HUDEP-2 (cell line): ENCODE measurements at regions not wholly inside any gene's neighbourhood (a gene's known extent, or its start where the extent isn't known, plus 50 kb on each side); places are given as distances from the start of the nearest gene placed in this dataset.

Experiments
- DNase-seq, 76 experiments: peaks; one replicate each; lab custom pipeline; 2025; ENCODE audit not compliant: unreplicated experiment in 76 of 76; lab: John Stamatoyannopoulos, UW

- no peak for DNase-seq
These were observed 162.1 kb upstream of the SALL1 start for GRCh38 chr16:51313198-51313597.

DNA sequence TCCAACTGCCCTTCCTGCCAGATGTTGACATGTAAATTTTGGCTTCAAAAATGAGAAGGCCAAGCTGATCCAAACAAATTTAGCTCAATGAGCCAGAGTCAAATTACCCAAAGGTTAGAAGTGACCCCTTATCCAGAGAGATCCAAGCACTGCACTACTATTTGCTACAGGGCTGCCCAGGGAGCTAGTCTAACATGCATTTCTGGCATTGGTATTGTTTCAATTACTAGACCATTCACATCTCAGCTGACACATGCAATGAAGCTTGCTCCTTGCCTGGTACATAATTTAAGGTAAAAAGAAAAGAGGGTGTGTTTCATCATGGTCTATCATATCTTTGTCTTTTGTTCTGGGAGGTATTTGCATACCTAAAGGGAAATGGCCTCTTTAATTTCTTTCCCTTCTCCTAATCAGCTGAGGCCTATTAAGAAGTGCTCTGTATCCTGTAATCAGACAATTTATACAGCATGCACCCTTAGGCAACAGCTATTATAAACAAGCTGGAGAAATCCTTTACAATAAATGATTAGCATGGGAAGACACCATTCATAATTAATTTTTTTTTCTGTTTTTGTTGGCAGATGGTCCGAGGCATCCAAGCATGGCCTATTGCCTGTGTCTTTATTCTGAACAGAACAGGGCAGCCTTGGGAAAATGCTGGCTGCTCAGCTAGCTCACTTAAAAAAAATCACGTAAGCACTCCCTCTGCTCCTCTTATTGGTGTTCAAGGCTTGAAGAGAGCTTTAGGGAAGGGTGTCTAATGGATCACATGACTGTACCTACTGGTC is 161.5 kb upstream of the SALL1 start:
- DNase-seq: no peak

GRCh38 chr16:51310159-51310558 is 159.1 kb upstream of the SALL1 start:
- DNase-seq: no peak

- DNase-seq: no peak
These were observed 156.0 kb upstream of the SALL1 start for GRCh38 chr16:51306886-51307595.

GRCh38 chr16:51306116-51306515 is 155.0 kb upstream of the SALL1 start:
- no peak for DNase-seq

GRCh38 chr16:51305337-51305736 is 154.3 kb upstream of the SALL1 start:
- no peak for DNase-seq

DNA sequence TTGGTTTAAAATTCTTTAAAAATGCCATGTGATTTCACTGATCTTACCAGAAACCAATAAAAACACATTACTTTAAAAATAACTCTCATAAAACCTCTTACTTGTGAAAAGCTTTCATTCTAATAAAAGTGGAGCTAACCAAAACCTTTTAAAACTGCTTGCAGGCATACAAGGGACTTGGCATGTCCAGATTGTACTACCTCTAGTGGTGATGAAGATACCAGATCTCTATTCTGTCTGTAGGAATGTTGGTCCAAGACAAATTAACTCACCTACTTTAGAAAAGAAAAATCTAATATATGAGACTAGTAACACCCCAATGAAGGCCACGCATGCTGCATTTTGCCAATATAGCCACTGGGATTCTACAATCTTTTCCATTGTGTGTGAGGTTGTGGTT is 151.0 kb upstream of the SALL1 start:
- DNase-seq: no peak

DNA sequence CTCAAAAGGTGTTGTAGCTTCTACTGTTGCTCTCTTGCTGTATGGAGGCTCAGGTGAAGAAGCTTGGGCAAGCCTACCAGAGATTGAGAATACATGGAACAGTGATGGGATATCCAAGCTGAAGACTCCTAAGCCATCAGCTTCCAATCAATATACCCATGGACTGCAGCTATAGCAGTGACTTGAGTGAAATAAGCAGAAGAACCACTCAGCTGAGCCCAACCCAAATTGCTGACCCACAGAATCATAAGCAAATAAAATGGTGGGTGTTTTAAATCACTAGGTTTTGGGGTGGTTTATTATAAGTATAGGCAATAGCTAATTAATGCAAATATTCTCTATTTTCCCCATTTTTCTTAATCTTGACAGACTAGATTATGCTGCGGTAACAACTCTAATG is 147.7 kb upstream of the SALL1 start:
- DNase-seq: no peak

DNA sequence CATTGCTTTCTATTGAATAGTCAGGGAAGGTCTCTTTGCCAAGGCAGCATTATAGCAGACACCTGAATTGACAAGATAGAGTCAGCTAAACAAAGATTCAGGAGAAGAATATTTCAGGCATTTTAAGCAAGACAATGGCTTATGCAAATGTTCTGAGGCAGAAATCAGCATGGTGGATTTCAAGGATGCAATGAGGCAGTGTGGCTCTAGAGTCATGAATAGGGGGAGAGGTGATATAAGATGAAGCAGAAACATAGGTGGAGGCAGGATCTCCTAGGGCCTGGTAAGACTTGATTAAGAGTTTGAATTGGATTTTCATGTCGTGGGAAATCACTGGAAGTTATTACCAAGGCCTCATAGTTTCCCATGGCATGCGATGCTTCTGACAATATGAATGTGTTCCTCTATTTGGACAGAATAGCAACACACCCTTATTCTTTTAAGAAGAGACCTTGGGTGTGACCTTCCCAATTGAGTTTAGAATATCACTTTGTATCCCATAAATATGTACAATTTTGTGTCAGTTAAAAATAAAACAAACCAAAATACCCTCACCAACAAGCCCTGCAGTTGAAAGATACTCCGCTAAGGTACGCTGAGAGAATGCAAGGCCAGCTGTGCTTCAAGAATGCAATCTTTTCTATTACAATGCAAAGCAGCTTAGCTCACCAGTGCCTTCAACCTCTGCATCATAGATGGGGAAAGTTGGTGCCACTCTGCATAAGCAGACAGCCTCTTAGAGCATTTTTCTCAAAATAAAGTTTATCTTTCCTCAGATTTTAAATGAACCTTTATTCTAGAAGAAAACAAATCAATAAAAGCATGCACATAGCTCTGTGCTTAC is 139.6 kb upstream of the SALL1 start:
- no peak for DNase-seq

DNA sequence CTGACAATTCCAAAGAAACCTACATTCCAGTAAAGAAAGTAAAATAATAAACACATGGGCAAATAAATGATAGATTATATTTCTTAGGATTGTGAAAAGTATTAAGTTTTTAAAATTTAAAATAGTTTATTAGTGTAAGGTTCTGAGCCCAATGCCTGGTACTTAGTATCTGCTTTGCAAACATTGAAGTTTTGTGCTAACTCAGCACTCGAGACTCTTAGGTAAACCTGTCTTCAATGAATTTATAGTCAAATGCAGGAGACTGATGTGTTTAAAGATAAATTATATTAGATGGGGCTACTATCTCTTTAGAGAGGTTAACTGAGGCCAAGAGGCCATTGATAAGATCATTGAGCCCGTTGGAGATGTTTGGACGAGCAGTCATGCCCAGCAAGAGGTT is 138.3 kb upstream of the SALL1 start:
- no peak for DNase-seq

DNA sequence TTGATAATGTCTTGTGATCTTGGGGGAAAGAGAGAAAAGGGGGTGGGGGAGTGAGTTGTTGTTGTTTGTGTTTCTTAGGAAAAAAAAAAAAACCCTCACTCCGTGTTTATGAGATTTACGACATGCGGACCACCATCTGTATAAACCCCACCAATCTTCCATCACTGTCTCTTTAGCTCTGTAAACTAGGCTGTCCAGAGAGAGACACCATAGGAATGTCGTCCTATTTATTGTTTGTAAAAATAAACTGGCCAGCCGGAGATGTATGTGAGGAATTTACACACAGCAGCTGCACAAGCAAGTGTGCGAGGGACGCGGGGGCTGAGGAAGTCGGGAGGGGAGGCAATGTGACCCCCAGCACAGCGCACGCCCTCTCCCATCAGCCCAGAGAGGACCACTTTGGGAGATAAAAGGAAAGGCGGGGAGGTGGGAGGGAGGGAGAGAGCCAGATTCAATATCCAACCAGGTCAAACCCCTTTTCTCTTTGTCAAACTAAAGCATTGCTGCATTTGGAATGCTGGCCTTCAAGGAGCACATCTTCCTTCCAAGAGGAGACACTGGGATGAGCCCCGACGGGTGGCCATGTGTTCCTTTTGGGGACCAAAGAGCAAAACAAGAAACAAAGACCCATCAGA is 136.2 kb upstream of the SALL1 start:
- DNase-seq: no peak

DNA sequence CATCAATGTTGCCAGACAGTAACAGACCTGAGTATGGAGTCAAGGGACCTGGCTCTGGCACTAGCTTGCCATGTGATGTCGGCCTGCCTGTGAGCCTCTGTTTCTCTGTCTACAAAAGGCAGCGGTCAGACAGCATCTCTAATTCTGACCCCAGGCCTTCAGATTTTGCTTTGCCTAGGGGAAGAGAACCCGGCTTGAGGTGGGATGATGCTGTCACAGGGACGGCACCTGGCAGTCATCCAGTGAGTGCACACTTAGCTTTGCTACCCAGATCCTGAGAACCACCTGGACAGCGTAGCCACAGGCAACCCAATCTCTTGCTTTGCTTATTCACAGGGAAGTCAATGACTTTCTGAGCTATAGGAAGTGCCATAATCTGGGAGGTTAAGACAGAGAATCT is 135.2 kb upstream of the SALL1 start:
- no peak for DNase-seq

- DNase-seq: no peak
These were observed 125.3 kb upstream of the SALL1 start for GRCh38 chr16:51276336-51276735.

GRCh38 chr16:51272420-51272819 is 121.3 kb upstream of the SALL1 start:
- DNase-seq: no peak

GRCh38 chr16:51271156-51271701 is 120.2 kb upstream of the SALL1 start:
- DNase-seq: no peak

- no peak for DNase-seq
These were observed 117.2 kb upstream of the SALL1 start for GRCh38 chr16:51268237-51268636.

GRCh38 chr16:51267681-51268080 is 116.6 kb upstream of the SALL1 start:
- DNase-seq: no peak

DNA sequence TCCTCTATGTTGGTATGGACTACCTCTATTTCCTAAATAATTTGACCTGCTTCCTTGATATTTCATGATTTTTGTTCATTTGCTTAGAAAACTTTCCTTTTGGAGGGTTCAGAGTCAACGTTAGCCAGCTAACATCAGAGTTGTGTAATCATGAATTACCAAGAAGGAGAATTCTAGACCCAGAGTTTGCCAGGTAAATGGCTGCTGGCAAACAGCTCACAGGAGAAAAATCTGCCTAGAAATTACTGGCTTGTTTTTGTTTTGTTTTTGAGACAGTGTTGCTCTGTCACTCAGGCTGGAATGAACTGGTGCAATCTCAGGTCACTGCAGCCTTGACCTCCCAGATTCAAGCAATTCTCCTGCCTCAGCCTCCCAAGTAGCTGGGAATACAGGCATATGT is 111.4 kb upstream of the SALL1 start:
- DNase-seq: no peak

- DNase-seq: no peak
These were observed 110.8 kb upstream of the SALL1 start for GRCh38 chr16:51261919-51262318.

DNA sequence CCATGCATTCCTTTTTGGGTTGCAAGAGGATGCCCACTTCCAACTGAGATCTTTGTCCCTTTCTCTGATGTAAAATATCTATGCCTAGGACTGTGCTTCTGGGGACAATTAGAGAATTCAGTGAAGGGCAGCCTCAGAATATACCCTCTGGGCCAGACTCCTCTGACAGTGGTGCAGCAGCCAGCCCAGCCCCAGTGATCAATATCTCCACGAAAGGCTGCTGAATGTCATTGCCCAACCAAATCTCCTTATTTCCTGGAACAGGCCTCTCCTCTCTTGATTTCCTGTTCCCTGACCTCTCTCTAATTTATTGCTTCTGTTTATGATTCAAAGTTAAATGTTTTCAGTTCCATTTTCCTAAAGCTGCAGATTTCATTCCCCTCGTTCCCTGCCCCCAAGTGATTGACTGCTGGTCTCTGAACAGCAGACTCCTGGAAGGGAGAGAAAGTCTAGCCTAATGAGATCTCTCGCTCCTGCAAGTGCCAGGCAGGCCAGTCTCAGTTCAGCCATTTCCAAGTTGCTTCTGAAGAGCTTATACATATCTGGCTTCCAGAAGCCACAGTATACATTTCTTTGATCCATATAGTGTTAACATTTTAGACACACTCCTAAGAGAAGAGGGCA is 104.4 kb upstream of the SALL1 start:
- DNase-seq: no peak
